Left colon (tissue), 2 donors: ENCODE measurements at regions not wholly inside any gene's neighbourhood (a gene's known extent, or its start where the extent isn't known, plus 50 kb on each side); places are given as distances from the start of the nearest gene placed in this dataset.

Experiments
- ATAC-seq: fragments of 200-7000 bp; cut with Tn5 transposase; one replicate; pipeline ENCODE4 v1.9.1; 2020; ENCODE audit warnings: mild to moderate bottlenecking, moderate library complexity
- DNase-seq, 2 donors: peaks; one replicate each; pipeline ENCODE4 v3.0.0-alpha.2; 2020
- intact Hi-C, 2 donors: fragments of 100-400 bp; cut with DNase I in 1 of 2; cut with micrococcal nuclease in 1 of 2; formaldehyde crosslinking; loops; one replicate each; pipeline versions ENCODE4 v1.11.2 to v1.14.0; 2022; cut with DNase I, micrococcal nuclease
- donor health status: DM: no; HTN: no; CAD: no.
- donor health status: DM: yes; HTN: yes; CAD: no.

DNA sequence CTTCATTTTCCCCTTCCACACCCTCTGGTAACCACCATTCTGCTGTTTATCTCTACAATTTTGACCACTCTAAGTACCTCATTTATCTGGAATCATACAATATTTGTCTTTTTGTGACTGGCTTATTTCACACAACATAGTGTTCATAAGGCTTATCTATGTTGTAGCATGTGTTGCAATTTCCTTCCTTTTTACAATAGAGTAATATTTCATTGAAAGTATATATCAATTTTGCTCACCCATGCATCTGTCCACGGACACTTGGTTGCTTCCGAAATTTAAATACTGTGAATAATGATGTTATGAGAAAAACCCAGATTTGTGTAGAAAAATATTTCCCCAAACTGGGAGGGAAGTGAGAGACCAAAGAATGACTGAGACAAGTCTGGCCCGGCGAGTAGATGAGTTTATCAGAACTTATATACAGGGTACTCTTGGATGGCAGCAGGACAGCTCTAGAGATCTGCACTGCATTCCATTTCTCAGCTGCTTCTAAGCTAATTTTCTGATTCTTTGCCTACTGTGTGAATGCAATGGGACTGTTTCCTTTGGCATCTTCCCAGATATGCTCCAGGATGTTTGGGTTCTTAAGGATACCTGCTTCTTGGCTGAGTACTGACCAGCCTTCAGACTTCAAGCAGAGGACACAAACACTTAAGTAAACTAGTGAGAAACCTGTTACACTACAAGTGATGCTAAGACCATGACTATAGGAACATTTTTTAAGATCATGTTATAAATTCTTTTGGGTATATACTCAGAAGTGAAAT, 834.0 kb upstream of the PCDH9 start:
- intact Hi-C loops, result no loop called here
- DNase-seq (no peak), ATAC-seq (no peak)

DNA sequence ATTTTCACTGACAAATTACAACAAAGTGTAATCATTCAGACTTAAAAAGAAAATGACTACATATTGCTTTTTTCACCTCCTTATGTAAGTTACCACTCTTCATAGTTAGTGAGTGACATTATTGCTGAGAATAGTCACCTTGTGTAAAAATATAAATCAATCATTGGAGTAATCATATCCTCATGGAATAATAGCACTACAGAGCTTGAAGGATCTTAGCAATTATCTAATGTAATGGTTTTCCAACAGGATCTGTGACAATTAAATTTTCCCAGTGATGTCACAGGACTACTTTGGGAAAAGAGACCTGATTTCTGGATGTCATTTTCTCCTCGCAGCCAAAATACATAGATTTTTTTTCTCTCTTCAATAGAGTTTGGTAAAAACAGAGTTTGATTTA, 833.0 kb upstream of the PCDH9 start:
- intact Hi-C loops, result no loop called here
- no peak for DNase-seq
- ATAC-seq, result no peak

DNA sequence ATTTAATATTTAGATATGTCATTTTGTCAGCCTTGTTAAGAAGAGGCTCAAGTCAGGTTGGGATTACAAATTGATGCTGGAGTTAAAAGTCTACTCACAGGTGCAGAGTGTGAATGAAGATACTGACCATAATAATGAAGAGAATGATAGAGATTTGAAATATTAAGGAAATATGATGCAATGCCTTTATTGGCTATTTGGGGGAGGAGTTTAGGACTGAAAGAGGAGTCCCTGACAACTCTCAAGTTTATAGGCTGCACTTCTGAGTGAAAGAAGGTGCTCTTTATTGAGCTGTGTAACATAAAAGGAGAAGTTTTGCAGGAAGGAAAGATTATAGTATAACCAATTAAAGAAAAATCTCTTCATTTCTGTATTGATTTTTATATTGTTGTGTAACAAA, 827.7 kb upstream of the PCDH9 start:
- no peak for DNase-seq
- intact Hi-C loops, result no loop called here
- peak; percentile 22 for ATAC-seq

DNA sequence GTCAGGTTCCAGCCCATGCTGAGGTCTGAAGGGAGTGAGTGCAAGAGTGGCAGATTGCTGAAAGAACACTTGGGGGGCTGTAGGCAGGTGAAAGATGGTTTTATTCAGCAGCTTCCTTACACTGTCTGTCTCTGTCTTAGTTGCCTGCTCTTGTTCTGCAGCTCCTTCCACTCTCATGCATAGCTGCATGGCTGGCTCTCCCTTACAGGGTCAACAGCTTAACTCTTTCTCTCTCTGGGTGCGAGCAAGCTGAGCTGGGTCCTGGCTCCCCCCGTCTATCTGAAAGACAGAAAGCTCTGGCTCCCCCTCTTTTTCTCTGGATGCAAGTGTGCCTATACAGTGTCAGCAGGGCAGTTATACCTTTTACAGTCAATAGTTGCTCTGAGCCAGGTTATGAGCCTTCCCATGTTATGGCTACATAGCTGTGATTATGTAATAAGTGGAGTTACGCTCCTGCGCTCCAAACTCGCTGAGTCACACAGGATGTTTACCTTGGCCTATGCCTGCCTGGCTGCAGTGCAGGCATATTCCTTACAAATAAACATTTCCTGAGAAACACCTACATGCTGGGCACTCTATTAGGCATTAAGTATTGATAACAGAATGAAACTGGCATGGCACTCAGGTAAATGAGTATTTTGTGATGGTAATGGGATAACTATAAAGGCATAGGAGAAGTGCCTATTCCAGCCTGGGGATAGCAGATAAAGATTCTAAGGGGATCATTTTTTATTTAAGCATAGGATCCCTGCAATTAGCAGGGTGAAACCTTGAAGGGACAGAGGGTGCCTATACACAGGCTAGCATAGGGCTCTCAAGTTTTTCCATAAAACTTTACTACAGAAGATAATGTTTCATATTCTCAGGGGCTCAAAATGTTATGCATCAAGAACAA, 826.9 kb upstream of the PCDH9 start:
- DNase-seq (peak; percentile 24 to 67), ATAC-seq (peak; percentile 95)
- intact Hi-C loops, result no loop called here

DNA sequence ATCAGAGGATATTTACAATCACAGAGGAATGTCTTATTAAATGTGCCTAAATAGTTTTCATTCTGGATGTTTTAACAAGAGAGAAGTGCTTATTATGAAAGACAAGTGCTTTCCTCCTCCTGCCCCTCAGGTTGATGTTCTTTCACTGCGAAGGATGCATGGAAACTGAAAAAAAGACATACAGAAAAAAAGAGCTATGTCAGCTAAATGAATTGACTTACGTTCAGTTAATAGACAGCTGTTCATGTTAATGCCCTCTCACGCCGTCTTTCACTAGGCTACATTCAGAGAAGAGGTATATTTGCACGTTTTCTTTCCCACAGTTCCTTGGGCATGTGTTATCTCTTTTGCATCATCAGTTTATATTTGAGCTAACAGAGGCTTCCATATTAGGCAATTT, 821.8 kb upstream of the PCDH9 start:
- no peak for ATAC-seq
- DNase-seq, result no peak
- intact Hi-C loops, result no loop called here

DNA sequence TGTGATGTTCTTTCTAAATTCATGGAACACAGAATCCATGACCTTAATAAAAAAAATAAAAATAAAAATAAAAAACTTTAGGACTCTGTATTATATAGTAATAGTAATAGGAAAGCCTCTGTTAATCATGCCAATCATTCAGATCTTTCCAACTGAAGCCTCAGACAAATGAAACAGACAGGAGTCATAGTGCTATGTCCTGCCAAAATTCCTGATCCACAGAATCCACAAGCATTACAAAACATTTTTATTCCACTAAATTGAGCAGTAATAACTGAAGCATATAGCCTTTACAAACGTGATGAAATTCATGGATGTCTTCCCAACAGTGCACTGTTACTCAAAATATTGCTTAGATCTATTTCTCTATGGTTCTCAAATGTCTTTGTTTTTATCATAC, 820.6 kb upstream of the PCDH9 start:
- DNase-seq (no peak), ATAC-seq (no peak)
- intact Hi-C loops, result no loop called here

DNA sequence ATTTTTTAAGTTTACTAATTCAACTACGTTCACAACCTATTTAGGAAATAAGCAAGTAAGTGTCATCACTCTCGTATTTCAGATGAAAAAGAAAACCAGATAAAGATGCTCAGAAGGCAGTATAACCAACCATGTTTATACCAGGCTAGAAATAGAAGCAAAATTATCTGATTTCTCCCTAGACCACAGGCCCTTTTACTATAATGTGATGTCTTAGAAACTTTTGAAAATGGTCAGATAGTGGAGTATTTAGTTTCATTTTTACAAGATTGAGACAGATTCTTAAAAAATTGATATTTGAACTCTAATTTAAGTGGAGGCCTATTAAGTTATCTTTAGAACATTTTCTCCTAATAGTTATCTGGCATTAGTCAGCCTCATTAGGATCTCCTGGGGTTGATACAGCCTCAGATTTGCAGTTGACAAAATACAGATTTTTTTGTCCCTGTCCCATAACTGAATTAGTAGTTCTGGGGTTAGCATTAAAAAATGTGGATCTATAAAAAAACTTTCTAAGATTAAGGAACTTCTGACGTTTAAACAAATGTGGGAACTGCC, 818.7 kb upstream of the PCDH9 start:
- ATAC-seq (no peak), DNase-seq (no peak)
- intact Hi-C loops, result no loop called here

DNA sequence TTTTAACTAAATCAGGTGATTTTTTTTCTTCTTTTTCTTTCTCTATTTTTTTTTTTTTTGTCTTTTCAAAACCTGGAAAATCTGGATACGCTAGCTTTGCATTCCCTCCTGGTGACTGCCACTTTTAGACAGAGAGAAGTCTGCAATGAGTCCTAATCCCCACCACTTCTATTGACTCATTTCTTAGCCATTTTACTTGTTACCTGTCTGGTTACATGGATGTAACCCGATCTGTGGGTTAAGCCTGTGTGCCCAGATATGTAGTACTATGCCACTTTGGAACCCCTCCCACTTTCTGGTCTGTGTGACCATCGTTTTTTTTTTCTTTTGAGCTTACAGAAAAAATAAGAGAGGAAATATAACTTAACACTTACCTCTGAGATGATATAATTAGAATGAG, 817.8 kb upstream of the PCDH9 start:
- intact Hi-C loops, result no loop called here
- no peak for ATAC-seq
- DNase-seq, result no peak

DNA sequence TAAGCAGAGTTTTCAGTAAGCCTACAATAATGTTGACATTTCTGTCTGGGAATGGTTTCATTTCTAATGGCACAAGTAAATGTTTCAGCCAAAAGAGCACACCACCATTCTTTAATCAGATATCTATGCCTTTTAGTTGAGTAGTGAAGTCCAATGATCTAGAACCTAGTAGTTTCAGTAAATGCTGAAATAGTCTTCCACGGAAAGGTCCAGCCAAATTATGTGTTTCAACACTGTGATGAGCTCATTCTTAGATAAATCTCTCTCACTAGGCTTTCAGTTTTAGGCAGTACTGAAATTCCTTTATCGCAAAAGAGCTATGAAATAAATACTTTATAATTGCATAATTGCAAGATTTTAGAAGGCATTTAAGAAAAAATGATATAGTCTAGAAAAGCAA, 816.8 kb upstream of the PCDH9 start:
- intact Hi-C loops, result no loop called here
- no peak for DNase-seq
- ATAC-seq, result no peak

DNA sequence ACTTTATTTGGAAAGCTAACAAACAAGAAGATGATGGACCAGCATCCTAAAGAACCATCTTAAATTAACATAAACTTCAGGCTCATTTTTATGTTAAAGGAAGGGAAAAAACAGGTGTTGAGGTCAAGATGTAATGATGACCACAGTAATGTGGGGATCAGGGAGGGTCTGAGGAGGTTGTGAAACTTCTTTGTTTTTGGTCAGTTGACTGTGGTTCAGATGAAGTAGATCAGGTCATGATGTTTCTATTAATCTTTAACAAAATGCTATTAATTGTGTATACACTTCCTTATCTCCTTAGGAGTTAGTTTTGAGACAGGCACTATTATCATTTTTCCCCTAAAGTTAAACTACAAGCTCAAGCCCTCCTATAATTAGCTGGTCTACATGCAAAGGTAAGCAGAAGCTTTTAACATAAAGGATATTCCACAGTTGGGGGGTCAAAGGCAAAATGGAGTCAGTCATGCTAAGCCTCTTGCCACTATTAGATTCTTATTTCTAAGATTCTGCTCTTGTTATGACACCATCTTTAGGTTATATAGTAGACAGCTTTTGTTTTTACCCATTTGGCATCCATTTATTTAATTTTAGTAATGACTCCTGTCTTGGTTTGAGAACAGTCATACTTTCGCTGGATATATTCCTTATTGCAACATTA, 800.1 kb upstream of the PCDH9 start:
- no peak for ATAC-seq
- intact Hi-C loops, result no loop called here
- DNase-seq, result no peak

DNA sequence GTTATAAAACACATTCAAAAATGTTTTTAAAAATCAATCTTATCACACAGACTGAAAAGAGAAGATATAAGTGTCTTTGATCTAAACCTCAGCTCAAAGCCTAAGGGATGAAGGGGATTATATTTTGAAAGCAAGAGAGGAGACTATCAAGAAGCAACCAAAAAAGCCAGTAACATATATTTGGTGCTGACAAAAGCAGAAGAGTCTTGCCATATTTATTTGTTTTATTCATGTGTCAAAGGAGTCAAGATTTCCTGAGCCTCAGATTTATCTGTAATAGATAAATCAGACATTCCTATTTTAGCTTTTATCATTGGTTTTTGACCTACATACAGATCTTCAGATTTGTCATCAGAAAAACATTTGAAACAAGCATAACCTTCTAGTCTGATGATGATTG, 798.6 kb upstream of the PCDH9 start:
- intact Hi-C loops, result no loop called here
- DNase-seq (no peak), ATAC-seq (no peak)

DNA sequence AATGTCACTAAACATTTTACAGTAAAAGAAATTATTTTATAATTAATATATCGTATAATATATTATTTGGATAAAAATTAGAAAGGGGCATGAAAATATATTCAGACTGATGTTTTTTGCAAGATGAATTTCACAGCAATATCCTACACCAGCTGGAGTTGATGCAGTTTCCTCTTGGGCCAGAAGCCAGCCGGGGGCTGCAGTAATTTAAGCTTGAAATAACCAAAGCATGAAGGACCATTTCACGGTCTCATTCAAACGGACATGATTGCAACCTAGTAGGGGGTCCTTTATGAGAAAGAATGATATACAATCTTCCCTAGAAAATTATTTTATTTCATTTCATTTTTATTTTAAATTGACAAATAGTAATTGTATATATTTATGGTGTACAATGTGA, 797.2 kb upstream of the PCDH9 start:
- ATAC-seq (no peak), DNase-seq (no peak)
- intact Hi-C loops, result no loop called here

DNA sequence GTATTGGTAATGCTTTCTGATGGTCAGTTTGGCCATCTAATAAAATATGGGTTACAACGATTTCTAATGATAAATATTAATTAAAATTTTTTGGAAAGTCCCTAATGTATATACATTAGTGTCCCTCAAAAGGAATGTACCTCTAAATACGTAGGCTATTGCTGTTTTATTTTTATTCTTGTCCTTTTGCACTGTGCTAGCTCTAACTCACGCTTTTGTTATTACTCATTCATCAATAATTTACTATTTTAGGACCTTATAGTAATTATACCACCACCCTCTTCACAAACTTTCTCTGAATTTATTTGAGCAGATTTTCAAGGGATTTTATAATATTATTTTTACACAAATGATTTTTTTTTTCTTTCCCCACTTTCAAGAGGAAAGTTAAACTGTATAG, 795.9 kb upstream of the PCDH9 start:
- DNase-seq, result no peak
- ATAC-seq, result no peak
- intact Hi-C loops, result no loop called here

DNA sequence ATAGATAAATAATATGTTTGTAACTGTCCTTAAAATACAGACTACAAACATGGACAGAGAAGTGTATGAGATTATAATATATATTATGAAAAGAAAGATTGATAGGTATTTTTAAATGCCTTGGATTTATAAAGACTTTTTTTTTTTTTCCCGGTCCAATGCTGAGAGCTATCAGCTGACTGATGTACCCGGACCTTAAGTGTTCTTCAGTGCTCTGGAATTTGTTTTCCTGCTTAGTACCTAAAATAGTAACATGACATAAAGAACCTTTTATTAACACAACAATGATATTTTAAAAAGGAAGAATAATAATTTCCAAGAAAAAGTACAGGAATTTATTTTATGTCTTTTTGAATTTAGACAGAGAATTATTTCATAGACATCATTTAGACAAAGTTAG, 795.5 kb upstream of the PCDH9 start:
- ATAC-seq (no peak), DNase-seq (no peak)
- intact Hi-C loops, result no loop called here

DNA sequence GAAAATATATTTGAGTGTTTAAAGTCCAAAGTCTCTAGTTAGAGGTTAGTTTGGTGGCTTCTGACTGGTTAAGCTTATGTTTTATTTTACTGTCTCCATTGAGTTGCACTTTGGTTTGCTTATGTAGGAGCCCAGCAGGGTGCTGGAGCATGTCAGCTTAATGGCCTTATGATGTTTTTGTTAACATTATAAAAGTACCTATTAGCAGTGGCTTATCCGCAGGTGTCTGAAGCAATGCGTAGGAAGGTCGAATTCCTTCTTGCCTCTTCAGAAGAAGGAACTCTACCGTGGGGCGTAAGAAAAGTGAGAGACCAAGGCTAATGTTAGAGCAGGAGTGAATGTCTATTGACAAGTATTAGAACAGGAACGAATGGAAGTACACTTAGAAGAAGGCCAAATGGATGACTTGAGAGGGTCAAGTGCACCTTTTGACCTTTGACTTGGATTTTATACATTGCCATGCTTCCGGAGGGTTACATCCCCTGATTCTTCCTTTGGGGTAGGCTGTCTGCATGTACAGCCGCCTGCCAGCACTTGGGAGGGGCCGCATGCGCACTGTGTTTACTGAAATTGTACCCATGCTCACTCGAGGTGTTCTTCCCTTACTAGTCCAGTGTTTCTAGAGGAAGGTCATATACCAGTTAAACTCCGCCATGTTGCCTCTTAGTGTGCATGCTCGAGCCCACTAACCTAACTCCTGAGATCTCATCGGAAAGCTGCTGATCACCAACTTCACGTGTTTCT, 793.9 kb upstream of the PCDH9 start:
- ATAC-seq, result peak; percentile 99
- intact Hi-C loops, result no loop called here
- peak; percentile 30 to 33 for DNase-seq

DNA sequence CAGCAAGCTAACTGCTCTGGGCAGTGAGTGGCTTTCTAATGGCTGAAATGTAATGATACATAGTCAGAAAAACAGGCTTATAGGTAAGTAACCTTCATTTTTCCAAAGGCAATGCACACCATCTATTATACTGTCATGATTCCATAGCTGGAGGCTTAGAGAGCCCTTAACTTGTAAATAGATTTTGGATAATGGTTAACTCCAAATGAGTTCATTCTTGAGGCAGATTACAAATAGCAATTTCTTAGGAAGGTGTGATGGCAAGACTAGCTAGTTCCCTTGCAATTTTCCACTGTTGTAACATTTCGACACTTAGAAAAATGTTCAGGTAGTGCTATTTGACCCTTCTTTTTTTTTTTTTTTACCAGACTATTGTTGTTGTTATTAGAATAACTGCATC, 789.8 kb upstream of the PCDH9 start:
- ATAC-seq (no peak), DNase-seq (no peak)
- intact Hi-C loops, result no loop called here

DNA sequence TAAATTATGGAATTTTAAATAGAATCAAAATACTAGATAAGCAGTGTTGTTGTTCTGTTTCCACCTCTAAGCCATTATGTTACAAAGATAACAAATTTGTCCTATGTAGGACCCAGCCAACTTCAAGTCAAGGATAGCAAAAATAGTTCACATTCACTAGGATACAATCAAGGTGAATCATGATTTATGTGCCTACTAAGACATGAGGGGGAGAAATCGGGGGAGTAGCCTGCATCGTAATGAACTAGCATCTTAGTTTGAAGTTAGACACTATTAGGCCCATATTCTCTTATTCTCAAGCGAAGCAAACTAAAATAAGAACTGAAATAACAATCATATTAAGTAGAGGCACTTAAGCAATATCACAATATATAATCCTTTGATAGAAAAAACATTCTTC, 779.4 kb upstream of the PCDH9 start:
- no peak for ATAC-seq
- no peak for DNase-seq
- intact Hi-C loops, result no loop called here

DNA sequence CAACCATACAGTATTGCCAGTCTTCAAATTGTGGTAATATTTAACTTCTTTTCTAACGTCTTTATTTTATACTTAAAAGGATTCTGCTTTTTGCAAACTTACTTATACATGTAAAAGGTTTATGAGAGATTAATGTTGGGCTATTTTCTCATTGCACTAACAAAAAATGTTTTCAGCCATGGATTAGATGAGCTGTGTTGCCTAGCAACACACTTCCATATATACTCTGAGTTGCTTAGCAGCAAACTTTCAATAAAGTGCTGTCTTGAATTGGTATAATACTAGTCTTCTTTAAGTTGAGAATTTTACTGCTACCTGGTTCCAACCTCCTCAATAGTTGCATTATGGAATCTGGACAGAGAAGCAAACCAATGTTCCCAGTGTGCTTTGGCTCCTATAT, 777.4 kb upstream of the PCDH9 start:
- intact Hi-C loops, result no loop called here
- DNase-seq (no peak), ATAC-seq (no peak)

DNA sequence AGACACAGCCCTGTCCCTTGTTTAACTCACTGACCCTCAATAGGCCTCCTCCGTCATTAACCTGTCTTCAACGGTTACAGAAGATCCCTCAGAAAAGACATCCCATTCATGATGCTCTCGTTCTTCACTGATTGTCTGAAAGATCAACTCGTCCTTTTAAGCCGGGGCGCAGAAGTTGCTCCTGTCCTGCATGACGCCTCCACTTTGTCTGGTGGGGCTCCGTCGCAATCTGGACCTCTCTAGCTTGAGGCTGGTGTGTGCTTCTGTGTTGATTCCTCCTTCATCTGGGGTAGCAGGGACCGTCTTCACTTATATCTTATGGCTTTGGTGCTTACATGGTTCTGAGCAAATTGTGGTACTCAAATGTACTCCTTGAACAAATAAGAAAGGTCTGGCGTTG, 766.0 kb upstream of the PCDH9 start:
- intact Hi-C loops, result no loop called here
- DNase-seq (no peak), ATAC-seq (no peak)
